ENCODE measurements at regions not wholly inside any gene's neighbourhood (a gene's known extent, or its start where the extent isn't known, plus 50 kb on each side); places are given as distances from the start of the nearest gene placed in this dataset.

DNA sequence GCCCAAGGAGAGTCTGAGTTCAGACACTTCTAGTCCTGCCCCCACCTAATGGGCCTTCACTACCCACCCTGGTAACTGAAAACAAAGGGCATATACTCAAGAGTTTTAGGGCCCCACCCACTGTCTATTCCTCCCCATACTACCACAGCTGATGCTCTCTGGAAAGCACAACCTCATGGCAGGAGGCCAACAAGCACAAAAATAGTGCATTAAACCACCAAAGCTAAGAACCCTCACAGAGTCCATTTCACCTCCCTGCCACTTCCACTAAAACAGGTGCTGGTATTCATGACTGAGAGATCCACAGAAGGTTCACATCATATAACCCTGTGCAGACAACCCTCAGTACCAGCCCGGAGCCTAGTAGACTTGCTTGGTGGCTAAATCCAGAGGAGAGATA lies 132.1 kb upstream of the ADGRB3 start:
- Histone ChIP-seq H3K4ac (replicated peaks; ENCODE audit: insufficient read length, low read depth, low read length) (no peak overlapping the region), H4K8ac (ENCODE audit: extremely low read depth, insufficient read depth, low read length) (no peak overlapping the region), H3K4me1 (replicated peaks in 1 of 4; ENCODE audit: control insufficient read depth in 3 of 4, insufficient read depth in 4 of 4, low read length in 3 of 4) (no peaks in the 10 kb centered on the region), H4K5ac (ENCODE audit: insufficient read length, low read depth, low read length) (no peak overlapping the region), H3K14ac (ENCODE audit: insufficient read length) (no peak overlapping the region), H4K91ac (replicated peaks; ENCODE audit: insufficient read length, low read length) (no peak overlapping the region), H2BK120ac (replicated peaks; ENCODE audit: low read depth, low read length) (no peak overlapping the region), H3K9me3 (ENCODE audit: insufficient read depth in 2 of 2, low read depth in 1 of 2, low read length in 1 of 2) (no peaks in the 10 kb centered on the region), H3K27me3 (replicated peaks in 1 of 4; ENCODE audit: control insufficient read depth in 3 of 4, extremely low read depth in 1 of 4, insufficient read depth in 3 of 4, low read length in 3 of 4) (no peaks in the 10 kb centered on the region), H3K23ac (ENCODE audit: insufficient read length) (no peak overlapping the region), H3K4me3 (ENCODE audit: extremely low read depth in 1 of 4, insufficient read depth in 2 of 4, low read depth in 3 of 4, low read length in 4 of 4) (no peak overlapping the region), H2BK15ac (ENCODE audit: low read length) (no peak overlapping the region), H3K36me3 (ENCODE audit: control insufficient read depth in 2 of 4, insufficient read depth in 4 of 4, low read length in 3 of 4) (no peaks in the 10 kb centered on the region), H4K20me1 (replicated peaks in 1 of 2; ENCODE audit: control insufficient read depth in 1 of 2, insufficient read depth in 2 of 2, low read length in 2 of 2) (no peaks in the 10 kb centered on the region), H3K27ac (ENCODE audit: low read depth, low read length) (no peak overlapping the region), H3K79me2 (ENCODE audit: control insufficient read depth in 1 of 2, insufficient read depth in 2 of 2, low read length in 2 of 2) (no peaks in the 10 kb centered on the region), H3K4me2 (ENCODE audit: insufficient read depth in 1 of 2, low read depth in 2 of 2, low read length in 2 of 2) (no peak overlapping the region), H2BK5ac (ENCODE audit: low read depth, low read length) (no peak overlapping the region), H2BK20ac (ENCODE audit: low read length) (no peak overlapping the region), H3K79me1 (ENCODE audit: low read depth, low read length) (no peaks in the 10 kb centered on the region), H3K9ac (replicated peaks in 1 of 4; ENCODE audit: extremely low read depth in 1 of 4, low read depth in 3 of 4, low read length in 3 of 4) (no peak overlapping the region), H2AK5ac (ENCODE audit: low read depth, low read length) (no peak overlapping the region), H3K23me2 (ENCODE audit: low read depth, low read length) (no peaks in the 10 kb centered on the region; the same call in 1 of the 2 replicates), H3K18ac (ENCODE audit: extremely low read depth, low read length) (no peak overlapping the region), H2AFZ (ENCODE audit: low read length) (no peak overlapping the region), H3K56ac (replicated peaks; ENCODE audit: insufficient read length, low read depth, low read length) (no peak overlapping the region), H2BK12ac (ENCODE audit: low read depth, low read length) (no peak overlapping the region)
- CTCF ChIA-PET (ENCODE audit: partially characterized antibody): interaction anchor here (1.1 kb wide), 1 partner anchor 35 kb away, joined by 3 read pairs; no protein-coding TSS in a partner anchor
- 100% methylated on average over 1 of the region's 1 CpG; no CpG with 5 or more reads in 1 of the 2 experiments for WGBS, 2 experiments (ENCODE audit: extremely low coverage in 1 of 2, insufficient coverage in 1 of 2, insufficient read length in 1 of 2, insufficient replicate concordance in 2 of 2, low coverage in 1 of 2, low lambda C conversion rate in 2 of 2, missing lambda C conversion rate in 1 of 2)
- FAIRE-seq: no peak
- POLR2A ChIA-PET (ENCODE audit: partially characterized antibody): no interaction called here
- DNase-seq (ENCODE audit: low read depth in 1 of 2, low spot score in 2 of 2): no peak
- TF ChIP-seq E2F6 (IDR thresholded peaks at IDR 0.05) (no peak), POLR2AphosphoS5 (IDR thresholded peaks at IDR 0.05; ENCODE audit: low read depth, low read length) (no peak), ATF3 (IDR thresholded peaks at IDR 0.05; ENCODE audit: insufficient read depth, low read depth, low read length) (no peak), SP1 (IDR thresholded peaks at IDR 0.05; ENCODE audit: low read depth, low read length) (no peak), NANOG (IDR thresholded peaks at IDR 0.05; ENCODE audit: insufficient read depth, low read depth, low read length, poor library complexity, severe bottlenecking) (no peak), CBX5 (IDR thresholded peaks at IDR 0.05; ENCODE audit: low read depth, low read length) (no peak)

Data from H1 (cell line).